ENCODE measurements at regions not wholly inside any gene's neighbourhood (a gene's known extent, or its start where the extent isn't known, plus 50 kb on each side); places are given as distances from the start of the nearest gene placed in this dataset.

DNA sequence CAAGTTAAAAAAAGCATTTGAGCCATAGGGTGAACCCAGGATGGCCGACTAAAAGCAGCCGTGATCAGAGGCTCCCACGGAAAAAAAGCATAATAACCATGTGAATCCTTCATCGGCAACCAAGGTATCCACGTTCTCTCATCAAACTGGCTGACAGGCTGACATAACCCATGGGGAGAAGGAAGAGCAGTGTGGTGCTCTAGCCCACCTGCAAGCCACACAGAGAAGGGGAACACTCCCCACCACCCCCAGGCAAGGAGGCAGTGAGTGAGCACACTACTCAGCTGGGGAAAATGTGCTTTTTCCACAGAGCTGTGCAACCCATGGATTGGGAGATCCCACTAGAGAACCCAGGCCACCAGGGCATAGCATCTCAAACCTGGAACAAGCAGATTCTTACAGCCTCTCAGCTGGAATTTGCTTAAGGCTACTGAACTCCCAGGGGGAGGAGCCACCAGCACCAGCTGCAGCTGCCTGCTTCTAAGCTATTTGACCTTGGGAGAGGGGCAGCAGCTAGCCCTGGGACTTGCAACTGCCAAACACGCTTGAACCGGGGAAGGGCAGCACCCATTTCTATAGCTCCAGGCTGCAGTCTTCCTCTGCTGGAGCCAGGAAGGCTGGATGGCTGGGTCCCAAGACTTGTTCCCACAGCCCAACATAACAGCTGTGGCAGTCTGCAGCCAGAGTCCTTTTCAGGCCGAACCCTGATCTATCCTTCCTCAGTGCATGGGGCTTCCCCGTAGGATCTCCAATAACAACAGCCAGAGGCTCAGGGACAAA is 178.2 kb upstream of the NRG3 start:
- Histone ChIP-seq H3K4me3 (replicated peaks in 1 of 4; ENCODE audit: control extremely low read depth in 1 of 4, insufficient read depth in 1 of 4, low read depth in 3 of 4, low read length in 4 of 4) (no peak overlapping the region), H3K4me1 (ENCODE audit: control insufficient read depth, extremely low read depth, insufficient read depth, low read length) (no peaks in the 10 kb centered on the region), H3K27me3 (ENCODE audit: control insufficient read depth, insufficient read depth, low read length) (no peaks in the 10 kb centered on the region), H3K9ac (ENCODE audit: insufficient read depth, low read length) (no peak overlapping the region), H3K9me3 (ENCODE audit: control insufficient read depth, insufficient read depth, low read depth, low read length) (no peaks in the 10 kb centered on the region), H3K4me2 (ENCODE audit: extremely low read depth, insufficient read depth, low read length) (no peak overlapping the region), H4K20me1 (ENCODE audit: control insufficient read depth, extremely low read depth, insufficient read depth, low read length) (no peaks in the 10 kb centered on the region), H3K79me2 (ENCODE audit: control insufficient read depth, insufficient read depth, low read length) (no peaks in the 10 kb centered on the region), H3K36me3 (ENCODE audit: control insufficient read depth, insufficient read depth, low read length) (no peaks in the 10 kb centered on the region), H3K27ac (ENCODE audit: insufficient read depth, low read length) (no peak overlapping the region), H2AFZ (ENCODE audit: low read length) (no peak overlapping the region)
- no peak for TF ChIP-seq EZH2 (IDR thresholded peaks at IDR 0.05; ENCODE audit: low read length, missing control alignments)
- TF ChIP-seq, protein P1, sequence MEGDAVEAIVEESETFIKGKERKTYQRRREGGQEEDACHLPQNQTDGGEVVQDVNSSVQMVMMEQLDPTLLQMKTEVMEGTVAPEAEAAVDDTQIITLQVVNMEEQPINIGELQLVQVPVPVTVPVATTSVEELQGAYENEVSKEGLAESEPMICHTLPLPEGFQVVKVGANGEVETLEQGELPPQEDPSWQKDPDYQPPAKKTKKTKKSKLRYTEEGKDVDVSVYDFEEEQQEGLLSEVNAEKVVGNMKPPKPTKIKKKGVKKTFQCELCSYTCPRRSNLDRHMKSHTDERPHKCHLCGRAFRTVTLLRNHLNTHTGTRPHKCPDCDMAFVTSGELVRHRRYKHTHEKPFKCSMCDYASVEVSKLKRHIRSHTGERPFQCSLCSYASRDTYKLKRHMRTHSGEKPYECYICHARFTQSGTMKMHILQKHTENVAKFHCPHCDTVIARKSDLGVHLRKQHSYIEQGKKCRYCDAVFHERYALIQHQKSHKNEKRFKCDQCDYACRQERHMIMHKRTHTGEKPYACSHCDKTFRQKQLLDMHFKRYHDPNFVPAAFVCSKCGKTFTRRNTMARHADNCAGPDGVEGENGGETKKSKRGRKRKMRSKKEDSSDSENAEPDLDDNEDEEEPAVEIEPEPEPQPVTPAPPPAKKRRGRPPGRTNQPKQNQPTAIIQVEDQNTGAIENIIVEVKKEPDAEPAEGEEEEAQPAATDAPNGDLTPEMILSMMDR (conservative IDR thresholded peaks at IDR 0.05 in 1 of 2, IDR thresholded peaks at IDR 0.05 in 1 of 2; ENCODE audit: low read depth in 1 of 2, low read length in 2 of 2): no peak
- DNase-seq (ENCODE audit: low read depth in 2 of 2): no peak

DNA sequence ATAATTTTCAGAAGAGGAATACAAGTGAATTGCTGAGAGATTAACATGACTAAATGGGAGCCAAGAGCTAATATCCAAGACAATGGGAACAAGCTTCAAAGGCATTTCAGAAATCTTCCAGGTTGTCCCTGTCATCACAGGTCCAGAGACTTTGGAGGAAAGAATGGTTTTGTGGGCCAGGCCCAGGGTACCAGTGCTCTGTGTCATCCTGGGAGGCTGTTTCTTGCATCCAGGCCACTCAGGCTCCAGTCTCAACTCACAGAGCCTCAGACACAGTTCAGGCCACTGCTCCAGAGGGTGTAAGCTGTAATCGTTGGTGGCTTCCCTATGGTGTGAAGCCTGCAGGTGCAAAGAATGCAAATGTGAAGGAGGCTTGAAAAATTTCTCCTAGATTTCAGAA is 170.4 kb upstream of the NRG3 start:
- Histone ChIP-seq H3K4me2 (ENCODE audit: extremely low read depth, insufficient read depth, low read length) (no peak overlapping the region), H4K20me1 (ENCODE audit: control insufficient read depth, extremely low read depth, insufficient read depth, low read length) (no peaks in the 10 kb centered on the region), H3K4me3 (replicated peaks in 1 of 4; ENCODE audit: control extremely low read depth in 1 of 4, insufficient read depth in 1 of 4, low read depth in 3 of 4, low read length in 4 of 4) (no peak overlapping the region), H3K9me3 (ENCODE audit: control insufficient read depth, insufficient read depth, low read depth, low read length) (no peaks in the 10 kb centered on the region), H3K9ac (ENCODE audit: insufficient read depth, low read length) (no peak overlapping the region), H3K27me3 (ENCODE audit: control insufficient read depth, insufficient read depth, low read length) (no peaks in the 10 kb centered on the region), H3K4me1 (ENCODE audit: control insufficient read depth, extremely low read depth, insufficient read depth, low read length) (no peaks in the 10 kb centered on the region), H3K79me2 (ENCODE audit: control insufficient read depth, insufficient read depth, low read length) (no peaks in the 10 kb centered on the region), H3K36me3 (ENCODE audit: control insufficient read depth, insufficient read depth, low read length) (no peaks in the 10 kb centered on the region), H2AFZ (ENCODE audit: low read length) (no peak overlapping the region), H3K27ac (ENCODE audit: insufficient read depth, low read length) (no peak overlapping the region)
- no peak for TF ChIP-seq EZH2 (IDR thresholded peaks at IDR 0.05; ENCODE audit: low read length, missing control alignments)
- TF ChIP-seq, protein P1 (conservative IDR thresholded peaks at IDR 0.05 in 1 of 2, IDR thresholded peaks at IDR 0.05 in 1 of 2; ENCODE audit: low read depth in 1 of 2, low read length in 2 of 2): no peak
- no peak for DNase-seq (ENCODE audit: low read depth in 2 of 2)

DNA sequence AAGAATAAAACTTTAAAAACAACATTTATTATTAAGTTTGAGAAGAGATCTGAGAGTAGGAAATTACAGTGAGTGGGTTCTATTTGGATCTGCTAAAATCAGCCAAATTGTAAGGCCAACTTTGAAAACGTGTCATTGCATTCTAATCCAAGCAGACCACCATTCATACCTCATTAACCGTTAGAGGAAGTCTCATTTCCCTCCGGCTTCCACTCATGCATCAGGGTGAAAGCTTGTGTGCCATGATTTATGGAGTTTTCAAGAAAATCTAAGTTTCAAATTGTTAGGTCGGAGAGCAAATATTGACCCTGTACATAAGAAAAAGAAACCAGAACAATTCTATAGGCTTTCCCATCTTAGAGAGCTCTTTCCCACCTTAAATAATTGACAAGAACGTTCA is 166.6 kb upstream of the NRG3 start:
- no peaks in the 10 kb centered on the region for H3K4me1 ChIP-seq (ENCODE audit: control insufficient read depth, extremely low read depth, insufficient read depth, low read length)
- no peaks in the 10 kb centered on the region for H4K20me1 ChIP-seq (ENCODE audit: control insufficient read depth, extremely low read depth, insufficient read depth, low read length)
- no peaks in the 10 kb centered on the region for H3K27me3 ChIP-seq (ENCODE audit: control insufficient read depth, insufficient read depth, low read length)
- no peaks in the 10 kb centered on the region for H3K9me3 ChIP-seq (ENCODE audit: control insufficient read depth, insufficient read depth, low read depth, low read length)
- H3K9ac ChIP-seq (ENCODE audit: insufficient read depth, low read length): no peak overlapping the region
- no peak overlapping the region for H3K27ac ChIP-seq (ENCODE audit: insufficient read depth, low read length)
- no peaks in the 10 kb centered on the region for H3K36me3 ChIP-seq (ENCODE audit: control insufficient read depth, insufficient read depth, low read length)
- TF ChIP-seq EZH2 (IDR thresholded peaks at IDR 0.05; ENCODE audit: low read length, missing control alignments): no peak
- TF ChIP-seq, protein P1 (conservative IDR thresholded peaks at IDR 0.05 in 1 of 2, IDR thresholded peaks at IDR 0.05 in 1 of 2; ENCODE audit: low read depth in 1 of 2, low read length in 2 of 2): no peak
- no peaks in the 10 kb centered on the region for H3K79me2 ChIP-seq (ENCODE audit: control insufficient read depth, insufficient read depth, low read length)
- H3K4me2 ChIP-seq (ENCODE audit: extremely low read depth, insufficient read depth, low read length): no peak overlapping the region
- H3K4me3 ChIP-seq (replicated peaks in 1 of 4; ENCODE audit: control extremely low read depth in 1 of 4, insufficient read depth in 1 of 4, low read depth in 3 of 4, low read length in 4 of 4): no peak overlapping the region
- no peak overlapping the region for H2AFZ ChIP-seq (ENCODE audit: low read length)
- DNase-seq (ENCODE audit: low read depth in 2 of 2): no peak

Data from fibroblast of lung (primary cell).